ENCODE measurements at regions not wholly inside any gene's neighbourhood (a gene's known extent, or its start where the extent isn't known, plus 50 kb on each side); places are given as distances from the start of the nearest gene placed in this dataset.

DNA sequence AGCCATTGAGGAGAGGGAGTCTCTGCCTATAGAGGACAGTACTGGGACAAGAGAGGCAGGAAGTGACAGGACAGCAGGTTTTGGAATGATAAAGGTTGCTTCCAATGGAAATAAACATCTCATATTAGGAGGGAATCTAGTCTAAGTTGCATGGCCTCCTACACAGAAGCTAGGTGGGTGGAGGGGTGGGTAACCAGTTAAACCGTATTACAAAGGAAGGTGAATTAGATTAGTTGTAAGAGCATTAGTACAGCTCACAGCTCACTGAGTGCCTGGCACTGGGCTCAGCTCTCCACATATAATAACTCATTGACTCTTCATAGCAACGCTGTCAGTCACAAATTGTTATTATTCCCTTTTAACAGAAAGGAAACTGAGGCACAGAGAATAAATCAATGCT lies 468.1 kb downstream of the PTPRU start (continued):
- TF ChIP-seq ZNF234 (CRISPR knock-in tag; conservative IDR thresholded peaks at IDR 0.05) (no peak), ZNF652 (CRISPR knock-in tag; IDR thresholded peaks at IDR 0.05; ENCODE audit: borderline replicate concordance, low read depth) (no peak)
- TF ChIP-seq, protein P1, sequence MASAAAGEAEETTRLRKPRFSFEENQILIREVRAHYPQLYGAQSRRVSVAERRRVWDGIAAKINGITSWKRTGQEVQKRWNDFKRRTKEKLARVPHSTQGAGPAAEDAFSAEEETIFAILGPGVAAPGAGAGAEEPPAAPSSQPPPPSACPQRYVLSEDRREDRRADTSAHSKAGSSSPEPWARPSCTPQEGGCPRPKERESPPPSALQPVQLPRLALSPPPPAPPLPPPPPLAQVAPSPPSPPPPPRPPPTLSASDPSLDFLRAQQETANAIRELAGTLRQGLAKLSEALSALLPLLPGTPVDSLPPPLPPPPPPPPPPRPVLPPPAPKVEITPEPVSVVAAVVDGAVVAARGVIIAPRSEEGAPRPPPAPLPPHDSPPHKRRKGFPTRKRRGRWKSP (CRISPR knock-in tag; IDR thresholded peaks at IDR 0.05), result no peak

GRCh38 chr1:29703596-29704370 lies 467.5 kb downstream of the PTPRU start:
- no peak overlapping the region for H3K4me3 ChIP-seq (replicated peaks in 1 of 3; ENCODE audit: insufficient read depth in 1 of 3, low read depth in 2 of 3, low read length in 3 of 3)
- ATAC-seq, result peak; percentile 75
- TF ChIP-seq SMC3 (IDR thresholded peaks at IDR 0.05; ENCODE audit: low read length) (peak; percentile 34; the same call in 1 of the 2 replicates), STAG1 (CRISPR knock-in tag; IDR thresholded peaks at IDR 0.05) (peak; percentile 33; the same call in 1 of the 2 replicates), PAWR (CRISPR knock-in tag; IDR thresholded peaks at IDR 0.05; ENCODE audit: borderline replicate concordance) (no peak), RBFOX2 (IDR thresholded peaks at IDR 0.05; ENCODE audit: low read depth, low read length) (no peak), ZNF496 (CRISPR knock-in tag; IDR thresholded peaks at IDR 0.05; ENCODE audit: insufficient replicate concordance) (no peak), ZFAT (CRISPR knock-in tag; conservative IDR thresholded peaks at IDR 0.05) (no peak), CTCF (CRISPR knock-in tag; IDR thresholded peaks at IDR 0.05) (peak; percentile 59)
- TF ChIP-seq, protein P2, sequence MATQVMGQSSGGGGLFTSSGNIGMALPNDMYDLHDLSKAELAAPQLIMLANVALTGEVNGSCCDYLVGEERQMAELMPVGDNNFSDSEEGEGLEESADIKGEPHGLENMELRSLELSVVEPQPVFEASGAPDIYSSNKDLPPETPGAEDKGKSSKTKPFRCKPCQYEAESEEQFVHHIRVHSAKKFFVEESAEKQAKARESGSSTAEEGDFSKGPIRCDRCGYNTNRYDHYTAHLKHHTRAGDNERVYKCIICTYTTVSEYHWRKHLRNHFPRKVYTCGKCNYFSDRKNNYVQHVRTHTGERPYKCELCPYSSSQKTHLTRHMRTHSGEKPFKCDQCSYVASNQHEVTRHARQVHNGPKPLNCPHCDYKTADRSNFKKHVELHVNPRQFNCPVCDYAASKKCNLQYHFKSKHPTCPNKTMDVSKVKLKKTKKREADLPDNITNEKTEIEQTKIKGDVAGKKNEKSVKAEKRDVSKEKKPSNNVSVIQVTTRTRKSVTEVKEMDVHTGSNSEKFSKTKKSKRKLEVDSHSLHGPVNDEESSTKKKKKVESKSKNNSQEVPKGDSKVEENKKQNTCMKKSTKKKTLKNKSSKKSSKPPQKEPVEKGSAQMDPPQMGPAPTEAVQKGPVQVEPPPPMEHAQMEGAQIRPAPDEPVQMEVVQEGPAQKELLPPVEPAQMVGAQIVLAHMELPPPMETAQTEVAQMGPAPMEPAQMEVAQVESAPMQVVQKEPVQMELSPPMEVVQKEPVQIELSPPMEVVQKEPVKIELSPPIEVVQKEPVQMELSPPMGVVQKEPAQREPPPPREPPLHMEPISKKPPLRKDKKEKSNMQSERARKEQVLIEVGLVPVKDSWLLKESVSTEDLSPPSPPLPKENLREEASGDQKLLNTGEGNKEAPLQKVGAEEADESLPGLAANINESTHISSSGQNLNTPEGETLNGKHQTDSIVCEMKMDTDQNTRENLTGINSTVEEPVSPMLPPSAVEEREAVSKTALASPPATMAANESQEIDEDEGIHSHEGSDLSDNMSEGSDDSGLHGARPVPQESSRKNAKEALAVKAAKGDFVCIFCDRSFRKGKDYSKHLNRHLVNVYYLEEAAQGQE (IDR thresholded peaks at IDR 0.05; ENCODE audit: borderline replicate concordance in 1 of 2, low read depth in 1 of 2, low read length in 2 of 2), result no peak
- peaks cover 0 to 2% of the 10 kb centered on the region in 2 experiments; a peak in 1 of 5 replicates for H3K27me3 ChIP-seq (ENCODE audit: control insufficient read depth in 1 of 2, insufficient read depth in 2 of 2, low read length in 2 of 2)
- WGBS (ENCODE audit: low lambda C conversion rate), result 34% methylated on average over 3 of the region's 8 CpGs
- POLR2A ChIA-PET, result no interaction called here
- H3K4me2 ChIP-seq (ENCODE audit: low read depth, low read length), result no peak overlapping the region
- peak; percentile 15 for FAIRE-seq
- H3K36me3 ChIP-seq (replicated peaks in 1 of 2; ENCODE audit: control insufficient read depth in 1 of 2, insufficient read depth in 2 of 2, low read length in 2 of 2), result no peaks in the 10 kb centered on the region
- intact Hi-C loops (cut with micrococcal nuclease; ENCODE audit: unreplicated experiment) (no loop called here), in situ Hi-C loops (cut with HindIII; ENCODE audit: extremely low pct_ligation_motif_present, low pct_unique_long_range_greater_than_20kb) (no loop called here)
- no peaks in the 10 kb centered on the region for H3K4me1 ChIP-seq (ENCODE audit: insufficient read depth, low read length)
- H2AFZ ChIP-seq (ENCODE audit: low read length), result no peak overlapping the region
- no peaks in the 10 kb centered on the region for H4K20me1 ChIP-seq (ENCODE audit: insufficient read depth, low read length)
- DNase-seq (ENCODE audit: low spot score), result no peak
- H3K27ac ChIP-seq (ENCODE audit: extremely low read length, insufficient read depth, low read length), result no peak overlapping the region
- H3K79me2 ChIP-seq (ENCODE audit: insufficient read depth, low read length), result no peaks in the 10 kb centered on the region
- H3K9me3 ChIP-seq (ENCODE audit: low read length), result no peaks in the 10 kb centered on the region
- BruUV-seq (replicated peaks), result no TSS peak
- CTCF ChIA-PET (ENCODE audit: low intra/inter-chr PET ratio, low total read pairs), result no interaction called here
- H3K9ac ChIP-seq (ENCODE audit: insufficient read depth, low read depth, low read length), result no peak overlapping the region
